ENCODE measurements at regions not wholly inside any gene's neighbourhood (a gene's known extent, or its start where the extent isn't known, plus 50 kb on each side); places are given as distances from the start of the nearest gene placed in this dataset.

DNA sequence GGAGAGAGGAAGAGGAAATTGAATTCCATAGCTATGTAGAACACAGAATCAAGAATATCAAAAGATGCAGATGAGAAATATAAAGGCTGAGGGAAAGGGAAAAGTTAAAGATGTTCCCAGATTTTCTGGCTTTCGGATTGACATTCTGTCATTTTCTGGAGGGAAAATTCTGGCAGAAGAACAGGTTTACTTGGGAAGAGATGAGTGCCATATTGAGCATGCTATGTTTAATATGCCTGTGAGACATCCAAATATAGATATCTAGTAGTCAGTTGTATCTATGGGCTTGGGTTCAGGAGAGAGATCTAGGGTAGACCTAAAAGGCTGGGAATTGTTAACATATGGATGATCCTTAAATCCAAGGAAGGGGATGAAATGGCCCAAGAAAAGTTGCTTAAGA is 181.9 kb upstream of the ARG1 start:
- TF ChIP-seq, protein P1, sequence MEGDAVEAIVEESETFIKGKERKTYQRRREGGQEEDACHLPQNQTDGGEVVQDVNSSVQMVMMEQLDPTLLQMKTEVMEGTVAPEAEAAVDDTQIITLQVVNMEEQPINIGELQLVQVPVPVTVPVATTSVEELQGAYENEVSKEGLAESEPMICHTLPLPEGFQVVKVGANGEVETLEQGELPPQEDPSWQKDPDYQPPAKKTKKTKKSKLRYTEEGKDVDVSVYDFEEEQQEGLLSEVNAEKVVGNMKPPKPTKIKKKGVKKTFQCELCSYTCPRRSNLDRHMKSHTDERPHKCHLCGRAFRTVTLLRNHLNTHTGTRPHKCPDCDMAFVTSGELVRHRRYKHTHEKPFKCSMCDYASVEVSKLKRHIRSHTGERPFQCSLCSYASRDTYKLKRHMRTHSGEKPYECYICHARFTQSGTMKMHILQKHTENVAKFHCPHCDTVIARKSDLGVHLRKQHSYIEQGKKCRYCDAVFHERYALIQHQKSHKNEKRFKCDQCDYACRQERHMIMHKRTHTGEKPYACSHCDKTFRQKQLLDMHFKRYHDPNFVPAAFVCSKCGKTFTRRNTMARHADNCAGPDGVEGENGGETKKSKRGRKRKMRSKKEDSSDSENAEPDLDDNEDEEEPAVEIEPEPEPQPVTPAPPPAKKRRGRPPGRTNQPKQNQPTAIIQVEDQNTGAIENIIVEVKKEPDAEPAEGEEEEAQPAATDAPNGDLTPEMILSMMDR (conservative IDR thresholded peaks at IDR 0.05; ENCODE audit: low read depth, low read length), result no peak
- TF ChIP-seq EZH2 (IDR thresholded peaks at IDR 0.05; ENCODE audit: borderline replicate concordance, low read depth, low read length, poor library complexity, severe bottlenecking), result no peak

Data from A673 (cell line).